ENCODE measurements at regions not wholly inside any gene's neighbourhood (a gene's known extent, or its start where the extent isn't known, plus 50 kb on each side); places are given as distances from the start of the nearest gene placed in this dataset.

DNA sequence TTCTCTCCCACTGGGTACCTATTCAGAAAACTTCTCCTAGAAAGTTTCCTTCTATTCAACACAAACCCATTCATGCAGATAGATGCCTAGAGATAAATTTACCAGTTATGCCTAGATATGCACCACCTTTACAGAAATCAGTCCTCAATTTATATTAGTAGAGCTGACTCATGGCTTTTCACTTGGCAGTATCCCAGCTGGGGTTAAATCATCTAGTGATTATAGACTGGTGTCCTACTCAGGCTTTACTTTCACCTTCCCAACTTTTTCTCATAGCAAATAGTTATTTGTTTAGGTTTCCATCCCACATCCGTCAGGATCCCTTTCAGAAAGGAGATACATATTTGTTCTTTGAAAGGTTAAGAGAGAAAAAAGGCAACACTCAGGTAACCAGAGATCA lies 124.5 kb downstream of the AQP4 start:
- no peak for DNase-seq

DNA sequence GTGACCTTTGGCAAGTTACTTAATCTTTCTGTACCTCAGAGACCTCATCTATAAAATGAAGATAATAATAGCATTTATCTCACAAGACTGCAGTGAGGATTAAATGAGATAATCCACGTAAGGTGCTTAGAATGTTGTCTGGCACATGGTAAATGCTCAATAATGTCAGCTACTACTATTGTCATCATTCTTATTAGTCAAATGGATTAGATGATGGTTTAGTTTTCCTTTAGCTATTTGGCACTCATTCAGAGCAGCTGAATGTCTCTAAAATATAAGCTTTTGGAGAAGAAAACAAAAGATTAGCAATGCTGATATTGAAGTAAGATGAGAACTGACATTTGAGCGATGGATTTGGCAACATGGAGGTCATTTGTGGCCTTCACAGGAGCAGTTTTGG lies 125.1 kb downstream of the AQP4 start:
- no peak for DNase-seq

DNA sequence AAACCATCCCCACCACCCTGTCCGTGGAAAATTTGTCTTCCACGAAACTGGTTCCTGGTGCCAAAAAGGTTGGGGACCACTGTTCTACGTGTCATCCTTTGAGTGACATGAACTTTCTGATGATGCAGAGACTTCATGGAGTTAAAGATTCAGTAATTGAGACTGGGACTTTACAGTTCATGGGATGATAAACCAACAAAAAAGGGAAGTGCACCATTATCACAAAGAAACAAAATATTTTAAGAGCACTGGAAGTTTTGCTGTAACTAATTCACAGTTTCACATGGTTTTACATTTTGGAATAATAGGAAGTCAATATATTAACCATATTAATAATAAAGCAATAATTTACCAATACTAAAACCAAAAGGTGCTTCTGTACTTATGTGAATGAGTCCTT lies 126.8 kb downstream of the AQP4 start:
- no peak for DNase-seq

DNA sequence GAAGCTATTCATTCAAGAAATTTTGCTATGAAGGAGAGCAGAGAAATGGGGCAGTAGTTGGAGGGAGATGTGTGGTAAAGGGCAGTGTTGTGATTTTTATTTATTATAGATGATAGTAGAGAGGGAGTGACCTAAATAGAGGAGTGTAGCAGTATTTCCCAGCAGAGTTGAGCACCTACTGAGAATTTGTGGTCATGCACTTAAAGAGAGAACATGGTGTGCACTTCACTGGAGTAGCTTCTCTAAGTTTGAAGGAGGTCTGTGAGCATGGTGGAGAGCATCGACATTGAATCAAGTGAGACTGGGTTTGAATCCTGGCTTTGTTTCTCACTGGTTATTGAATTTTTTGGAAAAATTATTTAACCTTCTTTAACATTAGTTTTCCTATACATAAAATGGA lies 129.2 kb downstream of the AQP4 start:
- DNase-seq: no peak

GRCh38 chr18:26734760-26735159 lies 130.7 kb downstream of the AQP4 start:
- DNase-seq: no peak

DNA sequence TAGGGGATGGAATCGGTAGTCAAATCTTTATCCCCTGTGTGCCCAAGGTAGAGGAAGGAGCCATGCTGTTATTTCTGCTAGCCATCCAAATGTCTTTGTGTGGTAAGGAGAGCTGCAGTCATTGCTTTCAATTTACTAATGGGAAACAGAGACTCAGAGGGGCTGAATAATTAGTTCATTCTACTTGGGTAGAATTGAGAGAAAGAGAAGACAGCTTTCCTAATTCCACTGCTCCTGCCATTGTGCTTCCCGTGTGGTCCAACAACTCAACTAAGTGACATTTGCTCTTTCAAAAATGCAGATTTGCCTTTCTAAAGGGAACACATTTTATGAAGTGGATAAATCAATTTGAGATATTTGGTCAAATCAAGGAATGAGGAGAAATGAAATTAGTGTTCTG lies 136.1 kb downstream of the AQP4 start:
- no peak for DNase-seq

DNA sequence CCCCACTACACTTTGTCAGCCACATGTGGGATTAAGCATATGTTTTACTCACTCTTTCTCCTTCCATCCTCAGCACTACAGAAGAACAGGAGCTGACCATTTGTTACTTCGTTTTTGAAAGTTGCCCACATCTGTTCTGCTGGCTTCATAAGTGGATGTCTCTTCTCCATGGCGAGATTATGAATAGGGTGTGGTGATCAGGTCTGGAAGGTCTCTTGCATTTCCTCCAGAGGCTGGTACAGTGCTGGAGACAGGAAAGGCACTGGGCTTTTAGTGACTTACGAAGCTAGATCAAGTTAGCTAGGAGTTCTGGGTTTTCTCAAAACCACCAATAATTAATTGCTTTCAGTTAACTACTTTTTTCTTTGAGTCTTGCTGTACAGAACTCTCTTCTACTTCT lies 136.5 kb downstream of the AQP4 start:
- no peak for DNase-seq

GRCh38 chr18:26723981-26724380 lies 141.5 kb downstream of the AQP4 start:
- no peak for DNase-seq

DNA sequence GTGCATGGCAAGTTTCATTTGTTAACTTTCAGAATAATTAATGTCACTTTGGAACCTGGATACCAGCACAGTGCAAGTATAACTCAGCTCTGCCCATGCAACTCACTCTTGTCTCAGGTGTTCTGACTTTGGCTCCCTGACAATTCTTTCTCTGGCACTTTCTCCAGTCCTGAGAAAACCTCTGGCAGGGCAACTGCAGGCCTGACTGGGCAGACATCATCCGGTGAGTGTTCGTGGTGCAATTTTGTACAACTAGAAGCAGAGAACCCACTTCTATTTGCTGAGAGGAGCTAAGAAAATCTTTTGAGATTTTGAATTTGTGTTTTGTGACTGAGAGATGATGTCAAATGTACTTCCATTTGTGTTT lies 143.0 kb downstream of the AQP4 start:
- DNase-seq: no peak

GRCh38 chr18:26721854-26722564 lies 143.5 kb downstream of the AQP4 start:
- DNase-seq: no peak

DNA sequence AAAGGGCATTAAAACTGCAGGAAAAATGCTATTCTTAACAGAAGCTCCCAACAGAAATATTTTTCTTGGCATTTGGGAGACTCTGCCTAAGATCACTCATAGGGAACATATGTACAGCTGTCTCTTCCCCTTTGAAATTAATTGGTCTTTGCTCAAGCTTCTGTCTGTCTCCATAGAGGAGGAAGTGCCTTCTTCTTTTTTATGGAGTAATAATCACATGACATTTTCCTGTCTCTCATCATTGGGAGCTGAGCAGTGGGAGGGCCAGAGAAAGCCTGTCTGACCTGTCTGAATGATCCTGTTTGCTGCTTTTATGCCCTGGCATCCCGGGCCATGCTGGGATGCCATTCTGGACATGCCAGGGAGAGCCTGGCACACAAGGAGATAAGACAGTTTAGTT lies 145.6 kb downstream of the AQP4 start:
- DNase-seq: no peak

- DNase-seq: no peak
Measured at GRCh38 chr18:26717123-26717719, 148.3 kb downstream of the AQP4 start.

DNA sequence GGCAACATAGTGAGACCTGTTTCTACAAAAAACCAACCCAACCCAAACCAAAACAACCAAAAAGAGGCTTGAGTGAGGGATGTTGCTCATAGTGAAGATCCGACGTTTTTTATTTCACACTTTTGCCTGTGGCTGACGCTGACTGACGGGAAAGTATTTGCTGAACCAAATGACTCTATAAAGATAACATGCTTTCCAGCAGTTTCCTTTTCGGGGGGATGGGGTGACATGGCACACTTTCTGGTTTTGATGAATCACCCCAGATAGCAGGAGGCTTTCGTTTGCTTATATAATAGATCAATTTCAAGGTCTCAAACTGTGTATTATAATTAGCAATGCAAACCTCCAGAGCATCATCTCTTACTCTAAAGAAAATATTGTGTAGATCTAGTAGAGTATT lies 150.8 kb downstream of the AQP4 start:
- no peak for DNase-seq

DNA sequence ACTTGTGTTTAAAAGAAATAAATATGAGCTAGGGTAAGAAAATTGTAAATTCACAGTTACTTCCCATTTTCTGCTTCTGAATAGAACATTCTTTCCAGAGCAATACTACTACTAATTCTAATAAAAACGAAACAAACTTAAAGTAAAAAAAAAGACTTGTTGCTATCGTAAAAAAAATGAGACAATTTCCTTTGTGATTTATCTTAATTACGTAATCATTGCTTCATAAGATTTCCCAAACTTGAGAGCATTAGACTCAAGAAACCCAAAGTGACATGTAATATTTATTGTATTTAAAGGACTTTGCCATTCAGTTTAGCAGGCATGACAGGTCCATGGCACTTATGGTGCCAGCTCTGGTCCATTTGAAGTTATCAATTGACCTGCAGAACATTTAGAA lies 153.8 kb downstream of the AQP4 start:
- DNase-seq: no peak

DNA sequence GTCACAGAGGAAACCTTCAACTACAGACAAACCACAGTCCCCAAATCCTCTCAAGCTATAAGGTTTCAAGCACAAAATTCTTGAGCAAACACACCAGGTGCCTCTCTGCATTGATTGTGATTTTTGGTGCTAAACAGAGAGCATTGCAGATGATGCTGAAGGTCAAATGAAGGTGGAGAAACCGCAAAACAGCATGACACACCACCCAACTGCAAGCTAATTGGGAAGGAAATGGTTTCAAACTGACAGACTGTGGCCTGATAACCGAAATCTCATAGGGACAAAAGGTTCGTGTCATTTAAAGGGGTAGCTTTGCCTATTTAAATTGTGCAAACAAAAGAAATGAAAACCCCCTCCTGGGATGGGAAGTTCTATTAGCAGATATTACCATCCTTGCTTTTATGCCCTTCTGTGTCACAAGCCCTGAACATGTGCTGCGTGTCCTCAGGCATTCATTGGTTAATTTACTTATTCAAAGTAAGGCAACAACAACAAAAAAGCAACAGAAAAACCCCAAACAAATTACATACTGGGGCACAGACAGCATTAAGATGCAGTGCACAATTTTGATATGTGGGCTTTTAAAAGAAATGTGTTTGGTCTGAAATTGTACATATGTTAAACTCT lies 154.9 kb downstream of the AQP4 start:
- no peak for DNase-seq

- no peak for DNase-seq
Measured at GRCh38 chr18:26709897-26710296, 155.6 kb downstream of the AQP4 start.

DNA sequence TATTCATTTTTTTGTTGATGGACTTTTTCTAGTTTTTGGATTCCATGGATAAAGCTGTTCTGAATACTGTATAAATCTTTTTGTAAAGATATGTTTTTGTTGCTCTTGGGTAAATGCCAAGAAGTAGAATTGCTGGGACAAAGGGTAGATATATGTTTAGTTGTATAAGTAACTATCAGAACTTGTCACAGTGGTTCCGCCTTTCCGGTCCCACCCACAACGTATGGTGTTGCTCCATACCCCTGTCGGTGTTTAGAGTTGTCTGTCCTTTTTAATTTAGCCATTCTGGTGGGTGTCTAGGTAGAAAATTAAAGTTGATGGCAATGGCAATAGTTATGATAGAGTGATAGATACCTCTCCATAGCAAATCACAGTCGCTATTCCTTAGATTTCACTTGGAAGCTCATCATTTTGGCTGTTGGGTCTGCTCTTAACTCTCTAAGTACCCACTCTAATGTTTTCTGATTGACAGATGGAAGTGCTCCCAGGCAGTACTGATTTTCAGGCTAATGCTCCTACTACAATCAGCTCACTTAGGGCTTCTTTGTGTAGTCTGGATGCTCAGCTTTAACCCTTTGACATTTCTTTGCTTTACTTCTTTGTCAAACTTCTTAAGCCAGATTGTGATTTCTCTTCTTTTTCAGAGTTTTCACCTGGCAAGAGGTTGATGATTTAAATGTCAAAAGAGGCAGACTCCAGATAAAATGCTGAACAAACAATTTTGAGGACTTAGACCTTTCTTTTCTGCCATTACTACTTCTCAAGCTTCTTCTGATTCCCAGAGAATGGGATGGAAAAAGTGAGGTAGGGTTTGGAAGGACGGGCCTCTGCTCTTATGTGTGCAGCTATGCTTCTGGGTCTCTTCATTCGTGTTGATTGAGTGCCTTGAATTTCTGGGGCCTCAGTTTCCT lies 156.4 kb downstream of the AQP4 start:
- DNase-seq: no peak

DNA sequence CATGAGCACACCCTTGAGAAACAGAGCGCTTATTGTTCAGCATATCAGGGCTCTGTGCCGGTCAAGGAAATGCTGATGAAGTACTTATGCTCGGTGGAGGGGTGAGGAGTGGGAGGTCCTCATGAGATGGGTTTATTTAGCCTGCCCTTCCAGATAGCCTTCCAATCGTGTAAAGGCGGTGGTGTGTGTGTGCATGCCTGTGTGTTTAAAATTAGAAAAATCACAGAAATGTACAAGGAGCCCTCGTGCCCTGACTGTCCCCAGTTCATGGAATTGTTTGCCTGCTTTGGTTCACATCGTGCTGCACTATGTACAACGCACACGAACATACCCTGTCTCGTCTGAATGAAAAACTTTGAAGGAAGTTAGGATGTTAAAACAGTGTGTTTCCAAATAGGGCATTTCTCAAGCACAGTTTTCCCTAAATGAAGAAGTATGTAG lies 158.6 kb downstream of the AQP4 start:
- DNase-seq: no peak

- no peak for DNase-seq
Measured at GRCh38 chr18:26705757-26706156, 157.4 kb upstream of the KCTD1 start.

- DNase-seq: no peak
Measured at GRCh38 chr18:26703170-26703930, 155.0 kb upstream of the KCTD1 start.

GRCh38 chr18:26702086-26702485 lies 153.7 kb upstream of the KCTD1 start:
- no peak for DNase-seq

DNA sequence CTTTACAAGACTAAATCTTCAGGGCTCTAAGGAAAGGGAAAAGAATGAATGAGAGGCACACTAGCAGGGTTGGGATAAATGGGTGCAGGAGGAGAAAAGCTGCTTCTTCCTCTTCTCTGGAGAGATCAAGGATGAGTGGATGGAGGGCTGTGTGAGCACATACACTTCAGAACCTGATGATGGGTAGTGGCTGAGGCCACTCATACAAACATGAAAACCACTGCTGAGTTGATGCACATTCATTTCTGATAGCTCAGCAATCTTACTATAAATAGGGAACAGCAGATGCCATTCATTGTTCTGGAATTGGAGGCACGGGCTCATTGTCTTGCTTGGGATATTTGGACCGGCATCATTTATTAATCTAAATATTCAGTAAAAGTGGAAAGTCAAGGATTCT lies 152.4 kb upstream of the KCTD1 start:
- DNase-seq: no peak

DNA sequence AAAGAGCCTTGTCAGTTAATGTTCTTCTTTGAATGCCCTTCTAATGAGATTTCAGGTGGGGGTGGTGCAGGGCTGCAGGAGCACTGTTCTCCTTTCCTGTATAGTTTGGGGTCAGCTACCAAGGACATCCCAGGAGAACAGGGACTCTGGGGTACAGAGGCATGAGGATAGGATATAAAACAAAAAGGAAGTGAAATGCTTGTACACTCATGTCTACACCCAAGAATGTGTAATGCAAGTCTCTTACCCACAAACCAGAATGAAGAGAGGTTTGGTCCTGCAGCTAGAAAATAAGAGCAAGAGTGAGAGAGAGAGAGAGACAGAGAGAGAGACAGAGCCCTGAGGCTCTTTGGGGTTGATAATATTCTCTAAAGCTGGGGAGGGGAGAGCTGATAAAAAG lies 151.8 kb upstream of the KCTD1 start:
- DNase-seq: no peak

Data from CD4-positive, alpha-beta T cell treated with Interferon gamma for 1 hour (primary cell).